Frontal cortex (tissue), 3 donors: ENCODE measurements at regions not wholly inside any gene's neighbourhood (a gene's known extent, or its start where the extent isn't known, plus 50 kb on each side); places are given as distances from the start of the nearest gene placed in this dataset.
A peak's percentile ranks its signal among the peaks of the same experiment; 100 is the strongest.

Experiments
- DNase-seq, 2 donors: peaks; one replicate each; pipeline ENCODE4 v3.0.0; 2012; ENCODE audit warnings: low spot score in 2 of 2
- FAIRE-seq: peaks from 2 replicates; lab custom pipeline; 2012; peaks lifted over from hg19 to GRCh38; lab: Jason Lieb, UNC
- donor health status: control.
- donor health status: control.
- donor health status: control.

DNA sequence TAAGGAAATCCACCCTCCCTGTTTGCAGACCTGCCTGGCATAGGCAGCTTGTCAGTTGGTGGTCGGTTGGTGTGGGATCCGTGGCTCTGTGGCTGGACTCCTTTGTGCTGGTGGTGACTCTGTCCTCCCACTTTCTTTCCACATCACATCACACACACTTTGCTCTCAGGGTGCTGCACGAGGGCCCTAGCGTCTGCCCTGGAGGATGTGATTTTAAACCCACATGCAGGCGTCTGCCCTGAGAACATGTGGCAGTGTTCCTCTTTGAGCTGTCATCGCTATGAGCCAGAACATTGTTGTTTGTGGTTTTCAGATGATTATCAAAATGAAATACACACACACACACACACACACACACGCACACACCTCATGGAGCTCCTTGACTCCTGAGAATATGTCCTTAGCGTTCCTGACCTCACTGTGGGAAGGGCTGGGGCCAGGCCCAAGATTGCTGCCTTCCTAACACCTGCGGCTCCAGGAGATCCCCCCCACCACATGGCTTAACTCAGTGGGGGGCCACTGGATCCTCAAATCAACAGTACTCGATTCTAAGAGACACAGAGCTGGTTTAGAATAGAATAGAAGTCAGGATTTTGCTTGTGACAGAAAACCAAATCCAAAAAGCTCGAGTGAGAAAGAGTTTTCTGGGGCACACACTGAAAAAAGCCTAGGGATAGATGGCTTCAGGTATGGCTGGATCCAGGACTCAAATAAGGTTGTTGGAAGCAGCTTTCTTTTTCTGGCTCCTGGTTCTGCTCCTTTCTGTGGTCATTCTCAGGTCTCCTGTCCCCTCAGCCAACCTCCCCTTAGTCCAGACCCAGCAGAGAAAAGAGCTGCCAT lies 54.8 kb downstream of the RTP5 start:
- DNase-seq (no peak), FAIRE-seq (no peak)

DNA sequence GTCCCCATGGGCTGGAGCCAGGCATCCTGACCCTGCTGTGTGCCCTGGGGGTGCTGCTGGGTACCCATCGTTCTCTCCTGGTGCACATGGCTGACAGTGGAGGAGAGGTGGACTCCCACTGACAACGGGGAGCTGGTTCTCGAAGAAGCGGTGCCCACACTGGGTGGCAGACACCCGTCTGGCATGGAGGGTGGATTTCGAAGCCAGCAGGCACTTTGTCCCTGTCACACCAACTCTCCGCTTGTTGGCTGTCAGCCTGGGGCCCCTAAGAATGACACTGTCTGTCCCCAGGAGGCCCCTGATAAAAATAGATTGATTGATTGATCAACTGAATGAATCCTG lies 55.4 kb downstream of the RTP5 start:
- DNase-seq (no peak), FAIRE-seq (no peak)

- no peak for FAIRE-seq
- no peak for DNase-seq
Measured at GRCh38 chr2:241925277-241925676, 55.7 kb downstream of the RTP5 start.

GRCh38 chr2:241925821-241926441 lies 56.4 kb downstream of the RTP5 start:
- no peak for FAIRE-seq
- DNase-seq: no peak

DNA sequence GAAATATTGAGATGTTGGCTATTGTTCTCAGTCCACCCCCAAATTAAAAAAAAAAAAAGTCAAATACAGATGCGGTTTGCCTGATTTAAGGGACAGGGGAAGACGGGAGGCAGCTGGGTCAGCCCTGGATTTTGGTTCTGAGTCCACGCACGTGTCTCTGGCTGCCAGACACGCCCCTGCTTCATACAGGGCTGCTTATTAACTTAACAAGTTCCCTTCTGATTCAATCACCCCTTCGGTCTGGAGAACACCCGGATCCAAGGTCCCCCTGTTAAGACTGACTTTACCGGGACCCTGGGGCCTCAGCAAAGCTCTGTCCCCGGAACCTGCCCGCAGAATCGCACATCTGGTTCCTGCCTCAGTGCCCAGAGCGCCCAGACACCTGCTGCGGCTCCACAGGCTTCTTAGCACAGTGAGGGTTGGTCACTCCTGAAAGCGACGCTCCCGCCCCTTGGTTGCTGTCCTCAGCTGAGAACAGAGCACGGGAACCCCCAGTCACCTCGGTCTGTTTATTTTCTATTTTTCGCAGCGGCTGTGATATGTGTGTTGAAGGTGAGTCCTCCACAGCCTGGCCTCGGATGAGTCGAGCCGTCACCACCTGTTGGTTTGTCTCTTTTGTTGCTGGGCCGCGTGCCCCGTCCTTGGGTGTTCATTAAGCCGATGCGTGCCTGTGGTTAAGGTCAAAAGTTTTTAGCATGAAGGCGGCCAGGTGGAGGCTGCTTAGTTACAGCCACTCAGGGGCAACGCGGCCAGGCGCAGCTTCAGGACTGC lies 57.2 kb downstream of the RTP5 start:
- DNase-seq: no peak

DNA sequence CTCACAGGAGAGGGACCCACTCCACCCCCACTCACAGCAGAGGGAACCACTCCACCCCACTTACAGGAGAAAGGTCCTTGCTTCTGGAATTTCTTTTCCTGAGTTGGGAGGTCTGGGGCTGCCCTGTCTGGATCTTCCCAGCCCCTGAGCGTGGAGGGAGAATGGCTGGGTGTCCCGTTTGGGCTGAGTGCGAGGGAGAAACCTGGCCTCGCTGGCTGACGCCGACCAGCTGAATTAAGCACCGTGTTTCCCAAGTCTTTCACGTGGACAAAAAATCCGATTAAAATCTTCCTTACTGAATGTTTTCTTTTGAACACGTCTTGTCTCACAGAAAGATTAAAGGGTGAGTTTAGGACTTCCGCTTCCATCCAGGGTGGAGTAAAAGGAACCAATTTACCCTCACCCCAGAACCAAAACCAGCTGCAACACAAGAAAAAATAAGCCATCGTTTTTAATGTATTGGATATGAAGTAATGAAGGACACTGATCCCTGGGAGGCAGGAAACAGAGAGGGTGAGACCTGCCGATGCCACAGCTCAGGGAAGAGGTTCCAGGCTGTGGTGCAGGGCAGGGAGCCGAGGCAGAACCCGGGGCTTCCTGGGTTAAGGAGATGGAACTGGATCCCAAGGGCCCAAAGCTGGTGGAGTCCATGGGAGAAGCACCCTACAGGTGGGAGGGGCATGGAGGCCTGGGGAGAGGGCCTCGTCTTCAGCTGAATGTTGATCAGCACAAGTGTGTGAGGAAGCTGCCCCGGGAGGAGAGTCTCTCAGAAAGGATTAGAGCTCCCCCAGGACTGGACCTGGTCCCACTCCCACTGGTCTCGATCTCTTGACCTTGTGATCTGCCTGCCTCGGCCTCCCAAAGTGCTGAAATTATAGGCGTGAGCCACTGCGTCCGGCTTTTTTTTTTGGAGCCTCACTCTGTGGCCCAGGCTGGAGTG lies 60.3 kb downstream of the RTP5 start:
- FAIRE-seq: no peak

More for the DNA sequence above, 57.2 kb downstream of the RTP5 start:
- no peak for FAIRE-seq

GRCh38 chr2:241931084-241931975 lies 61.8 kb downstream of the RTP5 start:
- FAIRE-seq: no peak

More for the DNA sequence above, 60.3 kb downstream of the RTP5 start:
- DNase-seq: no peak

GRCh38 chr2:241931976-241932898 lies 62.7 kb downstream of the RTP5 start:
- DNase-seq (no peak), FAIRE-seq (no peak)

More at GRCh38 chr2:241931084-241931975, 61.8 kb downstream of the RTP5 start:
- DNase-seq: no peak

DNA sequence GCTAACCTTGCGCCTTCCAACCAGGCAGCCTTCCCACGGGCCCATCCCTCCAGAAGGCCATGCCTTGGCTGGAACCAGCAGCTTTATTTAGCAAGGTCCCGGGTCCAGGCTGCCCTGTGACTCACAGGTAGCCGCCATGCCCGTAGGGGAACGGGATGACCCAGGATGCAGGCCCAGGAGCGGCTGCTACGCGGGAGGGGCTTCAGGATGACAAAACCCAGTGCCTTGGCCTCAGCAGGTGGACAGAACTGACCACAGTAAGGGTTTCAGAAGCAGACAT lies 63.3 kb downstream of the RTP5 start:
- no peak for FAIRE-seq
- no peak for DNase-seq

DNA sequence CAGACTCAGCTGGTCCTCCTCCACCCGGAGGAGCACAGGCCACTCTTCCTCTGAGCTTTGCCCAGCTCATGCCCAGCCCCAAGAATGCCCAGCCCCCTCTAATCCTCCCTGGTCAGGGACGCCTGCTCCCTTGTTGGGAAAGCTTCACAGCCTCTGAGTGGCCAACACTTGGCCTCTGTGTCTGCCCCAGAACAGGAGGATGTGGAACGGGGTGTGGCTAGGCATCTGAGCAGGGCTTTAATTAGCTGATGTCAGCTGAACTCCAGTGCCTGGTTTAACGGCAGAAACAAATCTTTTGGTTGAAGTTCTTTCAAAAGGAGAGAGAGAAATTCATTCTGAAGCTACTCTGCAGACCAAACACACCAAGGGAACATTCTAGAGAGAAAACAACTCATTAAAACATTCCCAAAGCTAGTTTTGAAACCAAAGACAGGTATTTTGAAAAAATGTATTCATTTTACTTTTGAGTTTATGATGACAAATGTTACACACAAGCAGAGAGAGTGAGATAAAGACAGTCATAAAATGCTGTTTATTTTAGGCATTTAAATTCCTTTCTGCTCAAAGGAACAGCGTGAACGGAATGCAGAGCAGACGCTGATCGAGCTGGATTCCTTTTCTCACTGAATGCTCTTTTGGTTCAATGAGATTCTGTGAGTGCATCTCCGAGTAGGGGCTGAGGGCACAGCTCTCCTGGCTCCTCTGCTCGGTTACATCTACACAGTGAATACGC lies 63.8 kb downstream of the RTP5 start:
- FAIRE-seq: no peak
- peak in 1 of 2 donors; percentile 67 for DNase-seq

DNA sequence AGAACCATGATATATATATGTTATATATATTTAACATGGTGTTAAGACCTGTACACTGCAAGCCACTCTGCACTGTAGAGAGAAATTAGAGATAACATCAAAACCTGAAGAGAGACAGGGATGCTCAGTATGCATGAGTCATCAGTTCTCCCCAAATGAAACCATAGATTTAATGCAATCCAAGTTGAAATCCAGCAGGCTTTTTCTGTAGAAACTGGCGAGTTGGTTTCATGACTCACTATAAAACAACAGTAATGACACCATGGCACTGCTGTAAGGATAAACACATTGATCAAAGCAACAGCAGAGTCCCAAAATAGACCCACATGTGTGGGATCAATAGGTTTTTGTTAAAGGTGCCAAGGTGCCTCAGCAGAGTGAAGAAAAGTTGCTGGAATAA lies 65.8 kb downstream of the RTP5 start:
- DNase-seq (peak in 1 of 2 donors; percentile 44), FAIRE-seq (no peak)

GRCh38 chr2:241935774-241936173 lies 66.2 kb downstream of the RTP5 start:
- no peak for DNase-seq

GRCh38 chr2:241936457-241937133 lies 67.1 kb downstream of the RTP5 start:
- FAIRE-seq (no peak), DNase-seq (no peak)

More at GRCh38 chr2:241935774-241936173, 66.2 kb downstream of the RTP5 start:
- FAIRE-seq: no peak

DNA sequence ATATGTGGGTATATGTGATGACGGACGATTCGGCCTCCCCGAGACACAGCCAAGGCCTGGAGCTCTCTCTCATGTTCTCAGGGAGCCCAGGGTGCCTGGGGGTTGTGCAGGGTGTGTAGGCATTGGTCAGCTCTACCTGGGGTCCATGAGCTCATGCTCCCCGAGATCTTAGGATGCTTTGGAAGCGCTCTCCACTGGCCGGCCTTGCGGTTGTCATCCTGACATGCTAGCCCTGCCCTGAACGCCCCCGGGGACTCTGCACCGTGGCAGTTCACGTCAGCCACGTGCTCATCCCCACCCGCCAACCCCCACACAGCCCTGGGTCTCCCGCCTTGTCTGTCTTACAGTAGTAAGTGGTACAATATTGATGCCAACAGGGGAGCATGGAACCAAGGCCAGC lies 67.8 kb downstream of the RTP5 start:
- FAIRE-seq: no peak
- no peak for DNase-seq

- FAIRE-seq (no peak), DNase-seq (no peak)
Measured at GRCh38 chr2:241939541-241939940, 70.0 kb downstream of the RTP5 start.

DNA sequence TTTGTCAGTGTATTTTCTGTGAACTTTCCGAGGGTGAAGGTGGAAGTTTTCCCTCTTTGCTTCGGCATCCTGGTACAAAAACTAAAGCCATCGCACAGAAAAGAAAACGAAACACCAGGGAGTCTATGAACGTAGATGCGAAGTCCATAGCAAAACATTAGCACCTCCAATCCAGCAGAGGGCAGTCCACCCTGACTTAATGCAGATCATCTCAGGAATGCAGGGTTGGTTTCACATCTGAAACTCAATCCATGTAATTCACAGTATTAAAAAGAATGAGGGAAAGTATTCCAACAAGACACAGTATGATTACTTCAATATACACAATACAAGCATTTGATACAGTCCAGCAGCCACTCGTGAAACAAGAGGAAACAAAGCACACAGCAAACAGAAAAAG lies 70.8 kb downstream of the RTP5 start:
- DNase-seq (no peak), FAIRE-seq (no peak)
